HG03025 (cell line): ENCODE measurements at regions not wholly inside any gene's neighbourhood (a gene's known extent, or its start where the extent isn't known, plus 50 kb on each side); places are given as distances from the start of the nearest gene placed in this dataset.
"Not testable (repeated sequence)": the region's sequence is repeated elsewhere in the genome, so short reads cannot be mapped to it uniquely, and the experiment has no call there.

Source experiments
- ATAC-seq: cut with Tn5 transposase; IDR thresholded peaks from one replicate; pipeline ENCODE4 v1.9.1; 2021; ENCODE audit warnings: mild to moderate bottlenecking, moderate library complexity; ENCODE audit not compliant: unreplicated experiment, low FRiP score

DNA sequence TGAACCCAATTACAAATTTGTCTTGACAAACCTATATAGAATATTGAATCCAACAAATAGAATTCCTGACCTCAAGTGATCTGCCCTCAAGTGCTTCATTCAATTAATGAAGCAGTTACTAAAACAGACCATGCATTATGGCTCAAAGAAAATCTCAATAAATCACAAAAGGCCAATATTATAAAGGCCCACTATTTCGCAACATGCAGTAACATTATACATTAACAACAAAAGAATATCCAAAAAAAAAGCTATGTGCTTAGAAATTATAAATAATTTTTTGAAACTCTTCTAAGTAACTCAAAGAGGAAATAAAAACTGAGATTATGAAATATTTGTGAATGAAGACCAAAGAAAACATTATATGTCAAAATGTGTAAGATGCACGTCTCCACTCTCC, 177.7 kb downstream of the ZNF674 start:
- no peak for ATAC-seq

DNA sequence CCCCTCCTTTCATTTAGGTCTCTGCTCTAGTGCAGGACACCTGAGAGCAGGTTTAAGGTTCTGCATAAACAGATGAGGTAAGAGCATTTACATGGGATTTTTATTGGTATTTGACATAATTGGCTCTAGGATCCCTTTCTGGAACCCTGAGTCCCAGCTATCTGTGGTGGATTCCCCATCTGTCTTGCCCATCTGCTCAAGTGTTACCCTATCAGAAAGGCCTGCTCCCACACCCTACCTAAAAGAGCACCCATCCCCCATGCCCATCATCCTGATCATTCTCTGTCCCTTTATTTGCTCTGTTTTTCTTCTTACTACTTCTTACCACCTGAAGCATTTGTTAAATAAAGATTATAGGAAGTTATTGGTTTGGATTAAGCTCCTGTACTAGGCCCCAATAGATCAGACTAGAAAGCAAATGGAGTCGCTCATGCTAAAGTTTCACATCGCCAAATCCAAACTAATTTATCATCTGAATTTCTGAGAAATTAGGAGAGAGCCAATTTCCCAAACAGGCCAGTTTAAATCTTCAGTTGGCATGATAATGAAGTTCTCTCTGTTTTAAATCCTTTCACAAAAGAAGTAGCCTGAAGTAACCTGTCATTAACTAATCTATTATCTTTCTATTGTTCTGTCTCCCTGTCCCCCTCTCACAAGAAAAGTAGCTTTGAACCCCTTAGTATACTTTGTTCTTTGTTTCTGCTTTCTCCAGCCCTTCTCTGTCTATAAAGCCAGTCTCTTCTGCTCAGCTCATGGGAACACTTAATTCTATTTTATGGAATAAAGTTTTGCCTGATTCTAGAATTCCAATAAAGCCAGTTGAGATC, 178.6 kb downstream of the ZNF674 start:
- ATAC-seq = no peak

DNA sequence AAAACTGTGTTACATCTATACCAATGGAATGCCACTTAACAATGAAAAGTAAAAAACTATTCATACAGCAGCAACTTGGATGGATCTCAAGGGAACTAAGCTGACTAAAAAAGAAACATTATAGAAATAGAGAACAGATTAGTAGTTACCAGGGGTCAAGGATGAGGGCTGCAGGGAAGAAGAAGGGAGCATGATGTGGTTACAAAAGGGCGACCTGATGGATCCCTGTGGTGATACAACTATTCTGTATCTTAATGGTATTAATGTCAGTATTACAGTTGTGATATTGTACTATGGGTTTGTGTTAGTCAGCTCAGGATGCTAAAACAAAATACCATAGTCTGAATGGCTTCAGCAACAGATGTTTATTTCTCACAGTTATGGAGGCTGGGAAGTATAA, 190.7 kb downstream of the ZNF674 start:
- ATAC-seq = no peak

DNA sequence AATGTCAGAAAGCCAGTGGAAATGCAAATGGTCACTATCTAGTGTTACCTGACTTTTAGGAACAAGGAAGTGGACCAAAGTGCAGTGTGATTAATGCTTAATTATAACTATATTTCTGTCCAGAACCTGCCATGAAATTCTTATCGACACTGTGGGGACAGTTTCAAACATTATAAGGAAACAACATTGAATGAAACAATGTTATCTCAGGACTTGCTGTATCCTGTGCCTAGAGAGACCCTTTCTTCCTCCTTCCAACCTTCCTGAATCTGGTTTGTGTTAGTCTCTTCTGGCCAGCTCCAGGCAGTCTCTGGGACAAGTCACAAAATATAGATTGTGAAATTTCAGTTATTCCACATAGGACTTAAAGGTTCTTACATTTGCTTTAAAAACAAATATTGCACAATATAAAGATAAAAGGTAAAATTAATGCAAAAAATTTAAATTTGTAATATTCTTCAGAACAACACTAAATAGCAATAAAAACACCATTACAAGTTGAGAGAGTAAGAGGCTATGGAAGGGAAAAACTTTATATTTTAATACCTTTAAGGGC, 203.4 kb downstream of the ZNF674 start:
- ATAC-seq = no peak

DNA sequence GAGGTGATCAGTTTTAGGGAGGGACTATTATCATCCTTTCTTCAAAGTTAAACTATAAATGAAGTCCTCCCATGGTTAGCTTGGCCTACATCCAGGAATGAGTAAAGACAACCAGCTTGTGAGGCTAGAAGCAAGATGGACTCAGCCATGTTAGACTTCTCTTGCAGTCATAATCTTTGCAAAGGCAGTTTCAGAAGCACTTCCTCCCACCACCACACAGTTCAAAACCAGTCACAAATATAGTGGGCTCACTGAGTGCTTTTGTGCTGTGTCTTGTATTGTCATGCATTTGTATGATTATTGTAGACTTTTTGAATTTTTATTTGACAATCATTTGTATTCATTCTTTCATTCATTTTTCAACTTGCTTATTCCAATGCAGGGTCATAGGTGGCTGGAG, 204.5 kb downstream of the ZNF674 start:
- no peak for ATAC-seq

DNA sequence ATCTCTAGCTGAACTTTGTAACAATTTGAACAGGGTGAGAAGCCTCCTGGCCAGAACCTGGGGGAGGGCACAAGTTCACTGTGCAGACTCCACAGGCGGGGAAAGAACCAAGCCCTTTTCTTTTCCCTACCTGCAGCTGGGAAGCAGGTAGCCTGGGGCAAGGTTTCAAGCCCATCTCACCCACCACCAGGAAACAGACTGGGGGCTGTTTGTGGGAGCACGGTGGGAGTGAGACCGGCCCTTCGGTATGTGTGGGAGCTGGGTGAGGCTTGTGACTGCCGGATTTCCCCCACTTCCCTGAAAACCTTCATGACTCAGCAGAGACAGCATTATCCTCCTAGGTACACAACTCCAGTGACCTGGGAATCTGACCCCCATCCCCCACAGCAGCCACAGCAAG, 211.7 kb downstream of the ZNF674 start:
- no peak for ATAC-seq

DNA sequence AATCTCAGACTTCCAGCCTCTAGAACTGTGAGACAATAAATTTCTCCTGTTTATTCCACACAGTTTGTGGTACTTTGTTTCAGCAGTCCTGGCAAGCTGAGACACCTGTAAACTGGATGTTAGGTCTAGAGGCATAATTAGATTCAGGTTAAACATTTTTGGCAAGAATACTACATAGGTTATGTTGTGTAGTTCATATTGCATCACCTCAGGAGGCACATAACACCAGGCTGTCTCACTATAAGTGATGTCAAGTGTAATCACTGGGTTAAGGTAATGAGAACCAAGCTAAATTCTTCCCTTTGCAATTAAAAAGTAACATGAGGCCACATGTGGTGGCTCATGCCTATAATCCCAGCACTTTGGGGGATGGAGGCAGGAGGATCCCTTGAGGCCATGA, 214.2 kb downstream of the ZNF674 start:
- ATAC-seq = no peak

DNA sequence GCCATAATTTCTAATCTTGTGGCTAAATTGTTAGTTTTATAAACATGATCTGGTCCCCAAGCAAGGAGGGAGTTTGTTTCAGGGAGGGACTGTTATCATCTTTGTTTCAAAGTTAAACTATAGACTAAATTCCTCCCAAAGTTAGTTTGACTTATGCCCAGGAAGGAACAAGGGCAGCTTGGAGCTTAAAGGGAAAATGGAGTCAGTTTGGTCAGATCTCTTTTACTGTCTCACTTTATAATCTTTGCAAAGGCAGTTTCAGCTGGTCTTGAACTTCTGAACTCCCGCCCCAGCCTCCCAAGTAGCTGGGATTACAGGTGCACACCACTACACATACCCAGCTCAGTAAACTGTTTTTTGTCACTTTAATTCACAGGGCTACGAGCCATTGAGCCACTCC, 214.7 kb downstream of the ZNF674 start:
- ATAC-seq = no peak

DNA sequence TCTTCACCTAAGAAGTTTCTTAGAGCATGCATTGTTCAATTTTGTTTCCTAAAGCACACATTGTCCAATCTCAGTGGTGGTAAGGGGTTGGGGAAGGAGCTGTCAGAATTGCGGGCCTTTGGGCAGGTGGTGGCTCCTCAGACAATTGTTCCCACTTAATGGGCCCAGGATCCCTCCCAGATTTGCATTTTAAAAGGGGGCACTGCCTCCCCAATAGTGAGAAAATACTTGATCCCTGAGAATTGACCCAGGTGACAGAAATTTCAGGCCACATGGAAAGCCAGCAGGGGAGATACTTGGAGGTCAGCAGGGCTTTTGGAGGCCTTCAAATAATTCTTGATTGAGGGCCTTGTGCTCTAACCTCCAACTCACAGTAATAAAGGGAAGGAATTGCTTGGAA, 217.1 kb downstream of the ZNF674 start:
- no peak for ATAC-seq

DNA sequence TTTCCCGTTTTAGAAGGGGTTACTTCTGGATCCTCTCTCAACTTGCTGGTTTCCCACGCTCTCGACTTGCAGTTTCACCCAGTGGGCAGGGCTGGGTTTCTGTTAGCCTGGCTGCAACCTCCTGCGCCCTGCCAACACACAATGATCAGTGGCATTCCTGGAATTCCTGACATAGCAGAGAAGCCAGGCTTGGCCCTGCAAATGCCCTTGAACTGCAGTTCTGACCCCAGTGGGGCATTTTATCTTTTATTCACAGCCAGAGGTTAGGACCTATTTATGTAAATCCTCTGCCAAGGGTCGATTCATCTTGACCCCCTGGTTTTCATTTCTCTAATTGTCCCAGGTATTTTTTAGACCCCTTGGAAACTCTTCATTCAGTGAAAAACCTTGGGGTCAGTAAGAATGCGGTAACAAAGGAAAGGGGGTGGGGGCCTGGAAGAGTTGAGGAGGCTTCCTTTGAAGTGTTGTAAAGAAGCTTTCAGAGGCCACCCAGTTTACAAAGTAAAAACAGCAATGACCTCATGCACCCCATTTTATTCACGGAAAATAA, 217.6 kb downstream of the ZNF674 start:
- ATAC-seq = no peak

DNA sequence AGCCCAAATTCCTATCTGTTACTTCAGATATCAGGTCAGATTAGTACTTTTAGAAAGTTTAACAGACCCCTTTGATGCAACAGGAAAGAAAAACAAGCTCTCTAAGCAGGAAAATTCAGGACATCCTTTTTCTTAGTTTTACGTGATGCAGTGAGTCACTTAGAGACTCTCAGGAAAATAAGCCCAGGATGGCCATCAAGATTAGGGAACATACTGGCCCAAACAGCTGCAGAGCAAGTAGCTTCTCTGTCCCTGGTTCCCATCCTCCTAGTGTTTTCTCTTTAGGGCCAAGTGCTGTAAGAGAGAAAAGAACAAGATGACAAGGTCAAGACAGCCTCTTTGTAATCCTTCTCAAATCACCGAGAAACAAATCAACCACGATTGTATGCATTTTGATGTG, 219.1 kb downstream of the ZNF674 start:
- ATAC-seq = no peak

DNA sequence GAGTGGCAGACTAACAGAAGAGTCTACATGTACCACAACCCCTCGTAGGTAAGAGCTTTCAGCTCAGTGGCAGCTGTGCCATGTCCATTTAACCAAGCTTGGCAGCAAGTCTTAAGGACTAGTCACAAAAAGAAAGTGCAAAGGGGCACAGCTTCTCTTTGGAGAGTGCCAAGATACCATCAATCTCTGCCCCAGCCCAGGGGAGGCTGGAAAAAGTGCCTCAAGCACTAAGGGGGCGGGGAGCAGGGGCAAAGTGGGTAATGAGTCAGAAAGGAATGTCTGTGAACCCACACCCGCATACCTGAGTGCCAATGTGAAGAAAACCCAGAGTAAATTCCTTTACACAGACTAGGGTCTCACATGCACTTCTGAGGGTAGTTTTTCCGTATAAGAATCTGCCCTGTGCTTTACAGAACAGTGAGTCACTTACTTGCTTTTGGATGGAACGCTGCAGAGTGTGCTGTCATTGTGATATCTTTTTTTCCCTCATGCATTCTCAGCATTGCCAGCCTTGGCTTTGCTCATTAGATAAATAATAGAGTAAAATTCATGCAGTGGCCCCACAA, 219.8 kb downstream of the ZNF674 start:
- ATAC-seq = no peak

DNA sequence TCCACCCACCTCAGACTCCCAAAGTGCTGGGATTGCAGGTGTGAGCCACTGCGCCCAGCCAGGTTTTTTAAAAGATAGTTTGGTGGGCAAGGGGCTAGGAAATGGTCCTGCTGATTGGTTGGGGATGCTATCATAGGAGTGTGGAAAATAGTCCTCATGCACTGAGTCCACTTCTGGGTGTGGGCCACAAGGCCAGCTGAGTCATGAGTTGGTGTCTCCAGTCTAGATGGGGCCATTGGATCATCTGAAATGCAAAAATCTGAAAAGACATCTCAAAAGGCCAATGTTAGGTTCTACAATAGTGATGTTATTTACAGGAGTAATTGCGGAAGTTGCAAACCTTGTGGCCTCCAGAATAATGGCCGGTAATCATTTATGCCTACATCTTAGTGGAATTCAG, 221.1 kb downstream of the ZNF674 start:
- ATAC-seq = no peak

DNA sequence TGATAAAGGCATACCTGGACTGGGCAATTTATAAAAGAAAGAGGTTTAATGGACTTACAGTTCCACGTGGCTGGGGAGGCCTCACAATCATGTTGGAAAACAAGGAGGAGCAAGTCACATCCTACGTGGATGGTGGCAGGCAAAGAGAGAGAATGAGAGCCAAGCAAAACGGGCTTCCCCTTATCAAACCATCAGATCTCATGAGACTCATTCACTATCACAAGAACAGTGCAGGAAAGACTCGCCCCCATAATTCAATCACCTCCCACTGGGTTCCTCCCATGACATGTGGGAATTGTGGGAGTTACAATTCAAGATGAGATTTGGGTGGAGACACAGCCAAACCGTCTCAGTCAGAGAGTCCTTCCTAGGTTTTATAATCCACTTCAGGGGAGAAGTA, 222.3 kb downstream of the ZNF674 start:
- ATAC-seq = not testable (repeated sequence)

DNA sequence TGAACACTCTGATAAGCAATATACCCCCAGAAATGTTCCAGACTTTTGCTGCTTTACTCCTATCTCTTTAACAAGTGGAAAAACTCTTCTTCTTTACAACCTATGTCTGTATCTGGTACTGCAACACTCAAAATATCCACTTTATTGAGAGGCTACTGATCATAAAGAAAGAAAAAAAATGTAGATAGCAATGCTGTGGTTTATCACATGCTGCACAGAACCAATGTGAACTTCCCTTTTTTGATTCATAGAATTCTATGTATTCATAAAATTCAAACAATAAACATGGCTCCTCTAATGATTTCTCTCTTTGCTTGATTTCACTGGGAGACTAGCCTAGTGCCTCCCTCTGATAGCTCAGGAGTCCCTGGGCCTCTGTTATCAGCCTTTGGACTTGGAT, 223.5 kb downstream of the ZNF674 start:
- no peak for ATAC-seq

DNA sequence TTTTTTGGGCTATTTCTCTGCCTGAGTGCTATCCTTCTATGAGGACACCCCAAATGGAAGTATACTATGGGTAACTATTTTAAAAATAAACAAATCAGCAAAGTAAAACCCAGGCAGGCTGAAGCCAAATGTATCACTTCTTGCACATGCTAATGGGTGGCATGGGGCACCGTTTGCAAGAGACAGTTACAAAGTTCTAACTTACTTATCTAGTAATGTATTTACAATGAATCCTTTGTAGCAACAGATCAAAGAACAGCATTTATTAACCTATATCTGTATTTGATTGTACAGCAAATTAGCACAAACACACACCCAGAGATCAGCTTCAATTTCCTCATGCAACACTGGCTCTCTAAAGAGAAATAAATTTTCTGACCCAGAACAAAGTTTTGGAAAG, 225.5 kb downstream of the ZNF674 start:
- no peak for ATAC-seq

DNA sequence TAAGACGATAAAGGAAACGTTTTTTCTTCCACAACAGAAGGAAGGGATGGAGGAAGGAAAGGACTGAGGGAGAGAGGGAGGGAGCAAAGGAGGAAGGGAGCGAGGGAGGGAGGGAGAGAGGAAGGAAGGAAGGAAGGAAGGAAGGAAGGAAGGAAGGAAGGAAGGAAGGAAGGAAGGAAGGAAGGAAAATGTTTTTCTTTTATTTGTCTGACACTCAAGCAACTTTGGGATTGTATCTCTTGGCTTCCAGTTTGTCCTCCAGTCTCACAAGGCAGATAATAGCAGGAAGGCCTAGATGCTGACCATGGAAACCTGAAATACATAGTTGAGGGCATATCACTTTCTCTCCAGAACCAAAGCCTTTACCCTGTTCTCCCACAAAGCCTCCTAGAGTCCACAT, 226.7 kb downstream of the ZNF674 start:
- no peak for ATAC-seq

DNA sequence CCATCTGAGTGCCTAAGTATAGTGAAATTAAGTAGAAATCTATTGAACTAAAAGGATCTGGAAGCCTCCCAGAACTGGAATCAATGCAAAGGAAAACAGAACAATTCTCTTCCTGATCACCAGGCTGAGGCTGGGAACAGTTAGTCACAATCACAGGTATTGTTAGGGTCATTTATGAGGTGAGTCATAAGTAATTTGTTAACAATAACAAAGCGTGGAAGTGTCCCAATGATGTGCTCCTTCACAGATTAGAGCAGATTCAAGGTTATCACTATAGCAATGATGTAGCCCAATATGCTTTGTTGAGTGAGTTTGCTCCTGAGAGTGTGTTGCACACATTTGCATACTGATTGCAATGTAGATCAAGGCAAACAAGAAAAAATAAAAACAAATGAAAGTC, 228.1 kb downstream of the ZNF674 start:
- ATAC-seq = no peak

DNA sequence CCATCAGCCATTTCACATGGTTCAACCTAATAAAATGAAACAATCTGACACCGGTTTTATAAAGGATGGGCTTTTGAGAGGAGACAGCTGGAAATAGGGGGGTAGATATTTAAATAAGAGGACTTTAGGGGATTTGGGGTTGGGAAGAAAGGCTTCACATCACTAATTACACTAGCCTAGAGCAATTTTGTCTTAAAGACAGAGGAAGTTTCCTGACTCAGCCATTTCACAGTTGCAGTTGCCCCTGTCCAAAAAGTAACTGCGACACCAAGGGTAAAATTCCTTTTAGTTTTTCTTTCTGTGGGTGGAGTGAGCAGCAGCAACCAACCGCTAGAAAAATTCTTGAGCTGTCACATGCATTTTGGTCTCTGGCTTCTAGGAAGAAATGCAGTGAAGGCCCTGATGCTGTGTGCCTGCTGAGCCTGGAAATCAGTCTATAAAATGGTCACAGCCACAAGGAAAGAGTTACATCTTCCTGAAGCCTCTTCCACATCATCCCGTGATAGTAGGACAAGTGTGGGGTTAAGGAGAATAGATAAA, 233.6 kb downstream of the ZNF674 start:
- ATAC-seq = no peak

DNA sequence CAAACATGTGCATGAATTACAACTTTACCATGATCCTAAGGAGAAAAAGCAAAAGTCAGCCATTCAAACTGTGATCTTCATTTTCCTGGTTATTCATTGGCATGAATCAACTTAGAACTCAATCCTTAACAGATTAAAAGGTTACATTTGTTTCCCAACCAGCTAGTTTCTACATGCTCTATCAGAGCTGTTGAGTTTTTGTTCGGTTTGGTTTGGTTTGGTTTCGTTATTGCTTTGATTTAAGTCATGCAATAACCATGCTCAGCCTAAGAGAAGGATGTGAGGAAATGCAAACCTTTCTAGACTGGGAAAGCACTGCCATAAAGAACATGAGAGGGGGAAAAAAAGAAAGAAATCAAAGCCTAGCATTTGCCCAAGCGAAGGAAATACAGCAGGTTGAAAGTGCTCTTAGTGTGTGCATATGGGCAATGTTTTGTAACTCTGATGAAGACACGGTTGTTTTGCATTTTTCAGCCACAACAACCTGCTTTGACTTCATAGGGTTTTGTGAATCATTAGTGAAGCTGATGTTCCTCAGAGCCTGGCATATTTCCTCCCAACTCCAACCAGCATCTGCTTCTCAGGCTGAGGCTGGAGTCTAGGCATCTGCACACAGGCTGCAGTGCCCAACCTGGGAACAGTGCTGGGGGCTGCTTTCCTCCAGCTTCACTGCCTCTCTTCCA, 234.3 kb downstream of the ZNF674 start:
- no peak for ATAC-seq

DNA sequence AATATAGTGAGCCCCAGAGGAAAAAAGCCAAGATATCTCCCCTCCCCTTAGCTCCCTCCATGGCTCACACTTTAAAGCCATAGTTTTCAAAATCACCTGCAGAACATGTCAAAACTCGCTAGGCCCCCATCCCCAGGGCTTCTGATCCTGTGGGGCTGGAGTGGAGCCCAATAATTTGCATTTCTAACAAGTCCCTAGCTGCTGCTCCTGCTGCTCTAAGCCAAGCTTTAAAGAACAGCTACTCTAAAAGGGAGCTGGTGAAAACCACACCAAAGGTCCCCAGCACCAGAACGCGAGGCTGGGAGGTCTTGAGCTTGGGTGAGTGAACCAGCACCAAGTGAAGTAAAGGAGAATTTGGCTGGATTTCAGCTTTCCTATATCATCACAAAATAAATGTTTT, 237.1 kb downstream of the ZNF674 start:
- no peak for ATAC-seq
